GM10266 (cell line): ENCODE measurements at regions not wholly inside any gene's neighbourhood (a gene's known extent, or its start where the extent isn't known, plus 50 kb on each side); places are given as distances from the start of the nearest gene placed in this dataset.

ENCODE experiments used
- DNase-seq: peaks from one replicate; pipeline ENCODE4 v3.0.0; 2012; ENCODE audit errors: extremely low spot score
- TF ChIP-seq, protein P1 (sequence below): IDR thresholded peaks from 2 replicates; pipeline ENCODE4 v1.5.1; 2012; ENCODE audit warnings: mild to moderate bottlenecking, low read depth; ENCODE audit not compliant: control insufficient read depth, insufficient read depth; ENCODE audit errors: missing control alignments

DNA sequence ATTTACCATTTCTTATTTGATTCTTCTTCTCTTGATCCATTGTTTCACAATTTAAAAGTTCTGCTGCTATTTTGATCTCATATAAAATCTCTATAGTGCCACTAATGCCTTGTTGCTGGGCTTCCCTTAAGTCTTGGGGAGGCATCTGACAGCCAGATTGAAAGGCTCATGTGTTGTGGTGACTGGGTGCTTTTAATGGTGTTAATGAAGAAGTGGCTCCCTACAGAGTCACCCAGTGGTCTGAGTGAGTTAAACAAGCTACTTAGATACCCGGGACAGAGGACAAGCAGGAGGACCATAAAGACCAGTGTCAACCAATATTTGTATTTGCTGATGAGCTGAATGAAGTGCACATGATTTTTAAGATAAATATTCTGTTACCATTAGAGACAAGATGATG is 176.4 kb upstream of the HABP2 start:
- TF ChIP-seq, protein P1, sequence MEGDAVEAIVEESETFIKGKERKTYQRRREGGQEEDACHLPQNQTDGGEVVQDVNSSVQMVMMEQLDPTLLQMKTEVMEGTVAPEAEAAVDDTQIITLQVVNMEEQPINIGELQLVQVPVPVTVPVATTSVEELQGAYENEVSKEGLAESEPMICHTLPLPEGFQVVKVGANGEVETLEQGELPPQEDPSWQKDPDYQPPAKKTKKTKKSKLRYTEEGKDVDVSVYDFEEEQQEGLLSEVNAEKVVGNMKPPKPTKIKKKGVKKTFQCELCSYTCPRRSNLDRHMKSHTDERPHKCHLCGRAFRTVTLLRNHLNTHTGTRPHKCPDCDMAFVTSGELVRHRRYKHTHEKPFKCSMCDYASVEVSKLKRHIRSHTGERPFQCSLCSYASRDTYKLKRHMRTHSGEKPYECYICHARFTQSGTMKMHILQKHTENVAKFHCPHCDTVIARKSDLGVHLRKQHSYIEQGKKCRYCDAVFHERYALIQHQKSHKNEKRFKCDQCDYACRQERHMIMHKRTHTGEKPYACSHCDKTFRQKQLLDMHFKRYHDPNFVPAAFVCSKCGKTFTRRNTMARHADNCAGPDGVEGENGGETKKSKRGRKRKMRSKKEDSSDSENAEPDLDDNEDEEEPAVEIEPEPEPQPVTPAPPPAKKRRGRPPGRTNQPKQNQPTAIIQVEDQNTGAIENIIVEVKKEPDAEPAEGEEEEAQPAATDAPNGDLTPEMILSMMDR: no peak
- DNase-seq: no peak

DNA sequence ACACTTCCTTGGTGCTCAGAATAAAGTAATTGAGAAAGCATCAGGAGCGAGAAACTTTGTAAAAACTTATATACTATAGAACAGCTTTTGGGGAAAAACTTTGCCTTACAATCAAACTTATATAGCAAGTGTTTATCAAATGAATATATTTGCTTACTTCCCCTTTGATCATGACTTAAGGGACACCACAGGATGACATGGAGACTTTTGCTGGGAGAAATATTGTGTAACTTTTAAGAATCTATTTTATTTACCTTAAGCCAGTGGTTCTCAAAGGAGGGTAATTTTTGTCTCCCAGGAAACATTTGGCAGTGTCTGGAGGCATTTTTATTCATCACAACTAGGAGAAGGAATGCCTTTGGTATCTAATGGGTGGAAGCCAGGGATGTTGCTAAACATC is 173.8 kb upstream of the HABP2 start:
- TF ChIP-seq, protein P1: no peak
- DNase-seq: no peak

DNA sequence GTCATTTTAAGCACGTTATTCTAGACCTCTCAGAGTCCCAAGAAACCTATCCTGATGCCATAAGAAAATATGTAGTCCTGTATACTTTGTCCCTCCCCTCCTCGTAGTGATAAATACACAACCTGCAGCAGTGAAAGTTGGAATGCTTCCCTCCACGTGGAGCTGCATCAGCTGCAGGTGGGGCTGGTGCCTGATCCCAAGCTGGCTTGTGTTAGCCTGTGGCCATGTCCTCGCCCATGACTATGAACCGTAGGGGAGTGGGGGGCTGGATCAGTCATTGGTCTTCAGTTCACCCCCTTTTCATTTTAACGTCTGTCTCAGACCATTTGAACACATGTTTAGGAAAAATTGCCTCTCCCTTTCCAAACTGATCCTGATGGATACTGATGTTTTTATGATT is 171.4 kb upstream of the HABP2 start:
- TF ChIP-seq, protein P1: no peak
- no peak for DNase-seq

DNA sequence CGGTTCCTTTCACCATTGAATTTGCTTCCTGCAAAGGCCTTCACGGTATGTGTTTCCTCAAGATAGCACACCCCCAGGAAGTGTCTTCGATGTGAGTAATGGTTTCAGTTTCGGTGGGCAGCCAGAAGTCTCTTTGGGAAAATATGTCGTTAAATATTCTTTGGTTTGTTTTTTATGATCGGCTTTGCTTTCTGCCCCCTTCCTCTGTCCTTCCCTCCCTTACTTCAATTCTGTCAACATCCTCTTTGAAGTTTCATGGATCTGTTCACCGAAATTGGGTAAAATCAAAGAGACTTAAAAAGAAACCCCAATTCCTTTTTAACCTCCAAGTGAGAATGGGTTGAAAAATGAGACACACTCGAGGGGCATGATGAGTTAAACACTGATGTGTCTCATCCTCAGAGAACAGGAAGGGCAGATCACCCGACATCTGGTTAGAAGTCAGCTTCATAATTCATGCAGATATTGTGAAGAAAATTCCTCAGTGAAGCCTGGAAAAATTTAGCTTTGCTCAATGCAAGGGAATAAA is 170.8 kb upstream of the HABP2 start:
- TF ChIP-seq, protein P1: no peak
- no peak for DNase-seq

DNA sequence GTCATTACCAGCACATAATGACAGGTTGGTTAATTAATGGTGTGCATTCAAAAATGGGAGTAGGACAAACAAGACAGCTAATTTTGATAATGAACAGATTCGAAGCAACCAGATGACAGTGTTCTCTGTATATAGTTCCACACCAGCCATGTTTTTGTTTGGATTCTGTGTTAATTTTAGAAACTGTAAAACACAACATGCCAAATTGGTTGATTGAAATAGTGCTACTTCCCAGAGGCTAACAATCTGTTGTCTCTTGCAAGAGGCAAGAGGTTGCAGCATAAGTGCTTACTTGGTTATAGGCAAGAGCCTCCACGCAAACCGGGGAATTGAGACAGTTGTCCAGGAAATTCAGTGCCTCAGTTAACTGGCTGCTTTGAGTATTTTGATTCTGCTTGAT is 170.2 kb upstream of the HABP2 start:
- TF ChIP-seq, protein P1: no peak
- no peak for DNase-seq

DNA sequence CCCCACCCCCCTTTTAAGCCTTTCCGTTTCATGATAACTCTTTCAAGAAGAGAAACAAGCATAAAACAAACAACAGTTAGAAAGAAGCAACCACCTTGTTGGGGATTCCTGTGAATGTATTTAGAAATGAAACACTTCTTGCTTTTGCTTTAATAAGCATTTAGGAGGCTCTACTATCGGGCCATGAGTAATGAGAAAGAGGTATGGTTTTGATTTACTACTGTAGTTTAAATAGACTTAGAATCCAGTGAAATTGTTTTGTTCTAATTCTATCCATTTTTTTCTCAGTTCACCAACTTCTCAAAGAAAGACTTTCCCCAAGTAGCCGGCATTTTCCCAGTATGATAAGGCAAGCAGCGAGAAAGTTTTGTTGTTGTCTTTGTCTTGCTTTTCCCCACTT is 168.7 kb upstream of the HABP2 start:
- TF ChIP-seq, protein P1: no peak
- no peak for DNase-seq

DNA sequence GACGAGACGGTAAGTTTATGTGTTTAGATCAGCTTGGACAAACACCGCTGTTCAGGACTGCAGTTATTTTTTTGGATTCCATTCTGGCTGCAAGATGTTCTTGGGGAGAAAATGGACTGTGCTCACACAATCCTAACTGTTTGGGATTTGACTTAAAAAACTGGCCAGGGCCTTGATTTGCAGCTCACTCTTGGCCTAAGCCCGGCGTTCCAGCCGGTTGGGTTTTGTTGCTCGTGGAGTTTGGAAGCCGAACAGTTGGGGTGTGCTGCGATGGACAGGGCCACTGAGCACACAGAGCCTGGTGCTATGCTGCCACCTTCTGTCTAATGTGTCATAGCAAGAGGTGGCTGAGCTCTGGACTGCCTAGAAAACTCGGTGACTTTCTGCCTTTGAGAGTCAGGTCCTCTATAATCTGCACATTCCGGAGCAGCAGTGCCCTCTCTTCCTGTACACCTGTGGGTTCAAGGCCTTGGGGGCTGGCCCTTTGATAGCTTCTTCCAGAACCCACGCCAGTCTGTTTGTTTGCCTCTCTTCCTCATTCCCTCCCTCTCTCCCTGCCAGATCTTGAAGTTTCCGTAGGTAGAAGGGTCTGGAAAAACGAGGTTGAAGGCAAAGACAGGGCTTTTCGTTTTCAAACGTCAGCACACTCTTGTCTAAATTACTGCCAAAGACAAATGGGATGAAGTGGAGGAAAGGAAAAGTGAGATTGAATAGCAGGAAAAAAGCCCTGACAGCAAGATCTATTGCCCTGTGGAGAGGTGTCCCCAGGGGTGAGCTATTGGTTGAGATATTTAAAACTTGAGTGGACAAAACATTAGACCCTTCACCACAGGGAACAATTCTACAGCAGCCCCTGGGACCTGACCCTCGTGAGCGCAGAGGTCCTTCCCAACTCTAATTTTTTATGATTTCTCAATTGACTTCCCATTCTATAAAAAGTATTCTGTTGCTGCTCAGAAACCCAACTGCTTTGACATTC is 167.5 kb upstream of the HABP2 start:
- TF ChIP-seq, protein P1: peak; percentile 71
- peak; percentile 54 for DNase-seq
